ENCODE measurements at regions not wholly inside any gene's neighbourhood (a gene's known extent, or its start where the extent isn't known, plus 50 kb on each side); places are given as distances from the start of the nearest gene placed in this dataset.

DNA sequence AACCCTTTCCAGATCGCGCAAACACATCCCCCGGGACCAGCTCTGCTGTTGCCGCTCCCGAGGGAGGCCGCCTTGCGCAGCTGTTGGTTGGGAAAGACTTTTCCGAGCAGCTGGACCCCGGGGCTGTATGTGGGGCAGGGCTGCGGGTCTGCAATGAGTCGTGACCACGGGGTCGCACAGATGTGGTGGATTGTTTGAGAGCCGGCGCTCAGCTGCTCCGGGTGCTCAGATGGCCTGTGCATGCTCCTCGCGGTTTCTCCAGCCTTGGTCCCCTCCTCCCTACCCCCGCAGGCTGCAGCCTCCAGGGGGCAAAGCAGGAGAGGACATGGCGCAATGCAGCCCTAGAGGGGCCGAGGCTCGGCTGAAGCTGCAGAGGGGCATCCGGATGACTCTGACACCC is 105.2 kb upstream of the OTOS start:
- no peak for DNase-seq (ENCODE audit: extremely low spot score)
- no peak for TF ChIP-seq SP1 (IDR thresholded peaks at IDR 0.05)
- TF ChIP-seq ELF4 (IDR thresholded peaks at IDR 0.05): no peak
- no peak for TF ChIP-seq CTBP1 (IDR thresholded peaks at IDR 0.05; ENCODE audit: borderline replicate concordance)
- TF ChIP-seq ZNF384 (IDR thresholded peaks at IDR 0.05): no peak
- TF ChIP-seq SUZ12 (IDR thresholded peaks at IDR 0.05): no peak
- no peak for TF ChIP-seq BHLHE40 (IDR thresholded peaks at IDR 0.05; ENCODE audit: borderline replicate concordance)
- no peak for TF ChIP-seq FOXM1 (IDR thresholded peaks at IDR 0.05; ENCODE audit: borderline replicate concordance)
- no peak for TF ChIP-seq HDGF (IDR thresholded peaks at IDR 0.05; ENCODE audit: borderline replicate concordance)
- TF ChIP-seq, protein P1, sequence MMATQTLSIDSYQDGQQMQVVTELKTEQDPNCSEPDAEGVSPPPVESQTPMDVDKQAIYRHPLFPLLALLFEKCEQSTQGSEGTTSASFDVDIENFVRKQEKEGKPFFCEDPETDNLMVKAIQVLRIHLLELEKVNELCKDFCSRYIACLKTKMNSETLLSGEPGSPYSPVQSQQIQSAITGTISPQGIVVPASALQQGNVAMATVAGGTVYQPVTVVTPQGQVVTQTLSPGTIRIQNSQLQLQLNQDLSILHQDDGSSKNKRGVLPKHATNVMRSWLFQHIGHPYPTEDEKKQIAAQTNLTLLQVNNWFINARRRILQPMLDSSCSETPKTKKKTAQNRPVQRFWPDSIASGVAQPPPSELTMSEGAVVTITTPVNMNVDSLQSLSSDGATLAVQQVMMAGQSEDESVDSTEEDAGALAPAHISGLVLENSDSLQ (IDR thresholded peaks at IDR 0.05): no peak
- TF ChIP-seq TARDBP (IDR thresholded peaks at IDR 0.05): no peak
- no peak for TF ChIP-seq L3MBTL2 (conservative IDR thresholded peaks at IDR 0.05)
- TF ChIP-seq FOXK2 (IDR thresholded peaks at IDR 0.05): no peak
- TF ChIP-seq ARNT (IDR thresholded peaks at IDR 0.05): no peak
- no peak for TF ChIP-seq NFRKB (IDR thresholded peaks at IDR 0.05)
- POLR2A ChIA-PET: no interaction called here
- CTCF ChIA-PET: no interaction called here

DNA sequence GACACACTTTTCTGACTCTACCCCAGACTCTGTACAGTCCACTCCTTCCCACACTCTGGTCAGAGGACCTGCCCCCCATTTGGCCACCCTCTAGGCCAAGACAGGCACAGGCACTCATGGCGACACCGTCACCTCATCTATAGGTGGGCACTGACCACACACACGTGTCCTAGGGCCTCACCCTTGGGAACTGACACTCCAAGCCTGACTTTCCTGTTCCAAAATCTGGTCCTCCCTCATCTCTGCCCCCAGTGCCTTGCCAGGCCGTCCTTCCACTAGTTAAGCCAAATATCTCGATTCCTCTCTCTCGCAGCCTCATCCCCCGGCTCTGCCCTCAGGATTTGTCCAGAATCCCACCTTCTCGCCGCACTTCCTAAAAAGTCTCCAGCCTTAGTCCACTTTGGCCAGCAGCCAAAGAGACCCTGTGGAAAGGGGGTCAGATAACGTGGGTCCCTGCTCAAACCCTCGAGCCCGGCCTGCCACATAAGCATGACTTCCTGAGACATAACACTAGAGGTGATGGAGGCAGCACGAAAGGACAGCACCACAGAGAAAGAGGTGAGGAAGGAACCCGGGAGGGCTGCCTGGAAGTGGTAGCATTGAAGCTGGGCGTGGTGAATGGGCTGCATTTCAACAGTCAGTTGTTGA is 105.8 kb upstream of the OTOS start:
- no peak for DNase-seq (ENCODE audit: extremely low spot score)
- ChIA-PET CTCF (no interaction called here), POLR2A (no interaction called here)
- TF ChIP-seq SP1 (IDR thresholded peaks at IDR 0.05): no peak
- TF ChIP-seq ELF4 (IDR thresholded peaks at IDR 0.05): no peak
- TF ChIP-seq, protein P1 (IDR thresholded peaks at IDR 0.05): no peak
- TF ChIP-seq FOXM1 (IDR thresholded peaks at IDR 0.05; ENCODE audit: borderline replicate concordance): no peak
- TF ChIP-seq LEF1 (IDR thresholded peaks at IDR 0.05; ENCODE audit: borderline replicate concordance): no peak
- TF ChIP-seq CTBP1 (IDR thresholded peaks at IDR 0.05; ENCODE audit: borderline replicate concordance): no peak
- TF ChIP-seq L3MBTL2 (conservative IDR thresholded peaks at IDR 0.05): no peak
- TF ChIP-seq NFRKB (IDR thresholded peaks at IDR 0.05): no peak
- TF ChIP-seq TARDBP (IDR thresholded peaks at IDR 0.05): no peak
- TF ChIP-seq FOXA1 (IDR thresholded peaks at IDR 0.05): no peak
- no peak for TF ChIP-seq BHLHE40 (IDR thresholded peaks at IDR 0.05; ENCODE audit: borderline replicate concordance)
- TF ChIP-seq FOXK2 (IDR thresholded peaks at IDR 0.05): no peak
- no peak for TF ChIP-seq ARNT (IDR thresholded peaks at IDR 0.05)
- TF ChIP-seq ZNF384 (IDR thresholded peaks at IDR 0.05): no peak
- TF ChIP-seq HDGF (IDR thresholded peaks at IDR 0.05; ENCODE audit: borderline replicate concordance): no peak
- no peak for TF ChIP-seq SUZ12 (IDR thresholded peaks at IDR 0.05)

DNA sequence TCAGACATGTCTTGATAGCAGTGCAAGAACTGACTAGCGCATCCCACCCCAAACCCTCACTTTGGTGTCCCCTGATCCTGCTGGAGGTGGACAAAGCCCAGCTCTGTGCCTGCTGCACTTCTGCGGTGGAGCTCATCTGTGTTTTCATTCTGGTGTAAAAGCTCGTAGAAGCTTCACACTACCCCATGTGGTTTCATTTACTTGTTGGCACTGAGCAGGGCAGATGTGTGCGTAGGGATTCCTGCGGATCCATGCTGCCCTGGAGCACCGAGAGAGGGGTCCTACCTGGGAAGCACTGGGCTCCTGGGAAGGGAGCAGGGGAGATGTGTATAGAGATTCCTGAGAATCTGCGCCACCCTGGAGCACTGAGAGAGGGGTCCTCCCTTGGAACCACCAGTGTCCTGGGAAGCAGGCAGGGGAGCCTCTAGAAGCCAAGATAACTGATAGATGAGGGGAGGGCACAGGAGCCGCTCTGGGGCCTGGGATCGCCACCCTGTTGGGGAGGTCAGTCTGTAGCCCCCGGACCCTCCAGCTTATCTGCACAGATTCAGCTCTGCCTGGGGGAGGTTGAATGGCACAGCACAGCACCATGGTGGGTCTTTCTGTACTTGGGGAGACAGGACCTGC is 106.9 kb upstream of the OTOS start:
- CTCF ChIA-PET: no interaction called here
- POLR2A ChIA-PET: no interaction called here
- no peak for DNase-seq (ENCODE audit: extremely low spot score)
- no peak for TF ChIP-seq ZNF384 (IDR thresholded peaks at IDR 0.05)
- TF ChIP-seq, protein P1 (IDR thresholded peaks at IDR 0.05): no peak
- TF ChIP-seq CTBP1 (IDR thresholded peaks at IDR 0.05; ENCODE audit: borderline replicate concordance): no peak
- no peak for TF ChIP-seq FOXK2 (IDR thresholded peaks at IDR 0.05)
- no peak for TF ChIP-seq TARDBP (IDR thresholded peaks at IDR 0.05)
- no peak for TF ChIP-seq BHLHE40 (IDR thresholded peaks at IDR 0.05; ENCODE audit: borderline replicate concordance)
- TF ChIP-seq ARNT (IDR thresholded peaks at IDR 0.05): no peak
- no peak for TF ChIP-seq L3MBTL2 (conservative IDR thresholded peaks at IDR 0.05)
- TF ChIP-seq NFRKB (IDR thresholded peaks at IDR 0.05): no peak
- TF ChIP-seq FOXA1 (IDR thresholded peaks at IDR 0.05): no peak
- no peak for TF ChIP-seq SP1 (IDR thresholded peaks at IDR 0.05)
- no peak for TF ChIP-seq SUZ12 (IDR thresholded peaks at IDR 0.05)
- no peak for TF ChIP-seq LEF1 (IDR thresholded peaks at IDR 0.05; ENCODE audit: borderline replicate concordance)

DNA sequence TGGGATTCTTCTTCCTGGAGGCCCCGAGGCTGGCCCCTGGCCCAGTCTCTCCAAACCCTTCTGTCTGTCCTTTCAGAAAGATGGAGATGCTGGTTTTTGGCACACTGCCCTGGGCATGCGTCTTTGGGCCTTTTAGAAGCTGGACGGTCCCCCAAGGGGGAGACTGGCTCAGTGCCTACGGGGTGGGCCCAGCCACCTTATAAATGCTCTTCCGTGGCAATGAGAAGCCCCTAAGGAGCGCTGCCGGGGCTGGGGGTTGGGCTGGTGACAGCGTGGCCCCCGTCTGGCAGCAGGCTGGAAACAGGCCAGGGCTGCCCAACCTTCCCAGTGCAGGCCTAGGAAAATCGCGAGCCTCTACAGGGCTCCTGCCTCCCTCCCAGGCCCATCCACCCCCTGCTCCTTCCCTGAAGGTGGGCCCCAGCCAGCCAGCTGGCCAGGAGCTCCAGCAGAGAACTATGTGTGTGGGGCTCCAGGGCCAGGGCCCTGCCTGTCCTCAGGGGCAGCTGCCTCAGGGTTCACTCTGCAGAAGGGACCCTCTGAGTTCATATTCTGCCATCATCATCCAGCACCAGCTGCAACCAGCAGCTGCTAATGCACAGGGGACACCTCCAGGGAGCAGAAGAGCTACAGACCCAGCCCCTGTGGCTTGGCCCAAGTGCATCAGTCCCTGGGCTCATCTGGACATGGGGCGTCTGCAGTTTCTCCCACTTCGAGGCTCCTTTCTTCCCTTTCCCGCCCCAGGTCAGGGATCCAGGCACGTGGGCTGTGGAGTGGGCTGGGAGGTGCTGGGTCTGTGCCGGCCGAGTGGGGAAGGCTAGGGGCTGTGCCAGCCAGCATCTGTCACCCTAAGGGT is 107.6 kb upstream of the OTOS start:
- ChIA-PET POLR2A (no interaction called here), CTCF (no interaction called here)
- DNase-seq (ENCODE audit: extremely low spot score): no peak
- TF ChIP-seq CTBP1 (IDR thresholded peaks at IDR 0.05; ENCODE audit: borderline replicate concordance) (no peak), SP1 (IDR thresholded peaks at IDR 0.05) (no peak), SUZ12 (IDR thresholded peaks at IDR 0.05) (no peak), NFRKB (IDR thresholded peaks at IDR 0.05) (no peak), LEF1 (IDR thresholded peaks at IDR 0.05; ENCODE audit: borderline replicate concordance) (no peak), ARNT (IDR thresholded peaks at IDR 0.05) (no peak), FOXM1 (IDR thresholded peaks at IDR 0.05; ENCODE audit: borderline replicate concordance) (no peak), L3MBTL2 (conservative IDR thresholded peaks at IDR 0.05) (no peak), FOXA1 (IDR thresholded peaks at IDR 0.05) (no peak), HDGF (IDR thresholded peaks at IDR 0.05; ENCODE audit: borderline replicate concordance) (no peak)

DNA sequence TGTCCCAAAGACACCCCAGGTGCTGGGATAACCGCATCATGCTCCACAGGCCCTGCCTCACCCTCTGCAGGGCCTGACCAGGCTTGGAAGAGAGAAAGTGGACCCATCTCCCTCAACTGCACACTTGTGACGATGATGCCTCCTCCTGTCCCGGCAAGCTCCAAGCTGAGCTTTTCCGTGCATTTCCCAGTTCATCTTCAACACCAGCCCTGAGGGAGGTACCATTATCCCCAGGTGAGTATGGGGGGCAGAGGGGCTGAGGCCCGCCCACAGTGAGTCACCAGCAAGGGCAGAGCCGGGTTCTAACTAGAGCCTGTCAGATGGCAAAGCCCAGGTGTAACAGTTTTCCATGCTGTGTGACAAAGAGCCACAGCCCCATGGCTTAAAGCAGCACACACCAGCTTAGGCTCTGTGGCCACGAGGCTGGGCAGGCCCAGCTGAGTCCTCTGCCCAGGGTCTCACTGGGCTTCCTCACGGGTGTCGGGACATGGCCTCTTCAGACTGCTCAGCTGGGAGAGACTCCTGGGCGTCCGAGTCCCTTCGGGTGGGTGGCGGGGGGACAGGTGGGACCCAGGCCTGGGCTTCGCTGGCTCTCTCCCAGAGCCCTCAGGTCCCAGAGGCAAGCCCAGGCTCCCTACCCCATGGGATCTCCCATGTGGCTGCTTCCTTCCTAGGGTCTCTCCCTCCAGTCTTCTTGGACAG is 108.4 kb upstream of the OTOS start:
- ChIA-PET POLR2A (no interaction called here), CTCF (no interaction called here)
- TF ChIP-seq TARDBP (IDR thresholded peaks at IDR 0.05) (no peak), NFRKB (IDR thresholded peaks at IDR 0.05) (no peak), FOXK2 (IDR thresholded peaks at IDR 0.05) (no peak), ZNF384 (IDR thresholded peaks at IDR 0.05) (no peak), FOXM1 (IDR thresholded peaks at IDR 0.05; ENCODE audit: borderline replicate concordance) (no peak)
- no peak for DNase-seq (ENCODE audit: extremely low spot score)
